ENCODE measurements at regions not wholly inside any gene's neighbourhood (a gene's known extent, or its start where the extent isn't known, plus 50 kb on each side); places are given as distances from the start of the nearest gene placed in this dataset.
"Not testable (repeated sequence)": the region's sequence is repeated elsewhere in the genome, so short reads cannot be mapped to it uniquely, and the experiment has no call there.

DNA sequence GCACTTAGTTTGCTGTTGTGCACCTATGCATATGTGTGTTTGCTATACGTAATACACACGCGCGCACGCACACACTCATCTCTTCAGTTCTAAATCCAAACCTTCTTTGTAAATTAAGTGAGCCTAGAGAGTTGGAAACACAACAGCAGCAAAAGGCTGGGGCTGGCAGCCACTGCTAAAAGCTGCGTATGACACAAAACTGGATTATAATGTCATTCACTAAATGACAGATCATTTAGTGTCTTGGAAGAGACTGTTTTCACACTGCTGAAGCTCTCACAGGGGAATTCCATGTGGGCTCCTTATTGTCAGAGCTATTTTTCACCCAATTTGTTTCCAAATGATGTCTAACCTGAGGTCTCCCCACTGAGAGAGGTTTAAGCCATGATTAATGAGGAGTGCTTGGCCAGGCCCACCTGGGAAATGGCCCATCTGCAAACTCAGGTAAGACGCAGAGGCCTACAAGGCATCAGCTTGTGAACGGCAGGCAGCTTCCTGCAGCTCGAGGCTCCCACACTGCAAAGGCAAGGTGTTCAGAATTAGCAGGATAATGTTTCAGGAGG, 94.2 kb downstream of the OLIG3 start:
- no peak for DNase-seq (ENCODE audit: low read depth)

DNA sequence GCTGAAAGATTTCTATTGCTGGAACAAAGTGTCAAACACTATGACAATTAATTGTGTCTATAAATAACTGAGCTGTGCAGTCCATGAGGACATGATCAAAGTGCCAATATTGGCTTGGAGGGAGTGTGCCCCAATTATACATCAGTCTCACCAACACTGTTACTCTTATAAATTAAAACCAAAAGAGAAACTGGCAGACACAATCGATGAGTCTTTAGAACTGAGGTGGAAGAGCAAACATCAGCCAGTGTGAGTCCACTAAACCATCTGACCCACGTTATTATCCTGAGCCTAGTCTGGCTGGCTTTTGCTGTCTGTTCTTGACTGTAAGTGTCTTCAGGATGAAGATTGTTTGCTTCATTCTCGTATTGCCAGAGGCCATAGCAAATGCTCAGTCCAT, 98.9 kb downstream of the OLIG3 start:
- no peak for DNase-seq (ENCODE audit: low read depth)

GRCh38 chr6:137391061-137391814, 103.0 kb downstream of the OLIG3 start:
- DNase-seq (ENCODE audit: low read depth): no peak

GRCh38 chr6:137390334-137390733, 103.9 kb downstream of the OLIG3 start:
- no peak for DNase-seq (ENCODE audit: low read depth)

- peak; percentile 43 for DNase-seq (ENCODE audit: low read depth)
Observed at GRCh38 chr6:137389150-137389704, 105.0 kb downstream of the OLIG3 start.

DNA sequence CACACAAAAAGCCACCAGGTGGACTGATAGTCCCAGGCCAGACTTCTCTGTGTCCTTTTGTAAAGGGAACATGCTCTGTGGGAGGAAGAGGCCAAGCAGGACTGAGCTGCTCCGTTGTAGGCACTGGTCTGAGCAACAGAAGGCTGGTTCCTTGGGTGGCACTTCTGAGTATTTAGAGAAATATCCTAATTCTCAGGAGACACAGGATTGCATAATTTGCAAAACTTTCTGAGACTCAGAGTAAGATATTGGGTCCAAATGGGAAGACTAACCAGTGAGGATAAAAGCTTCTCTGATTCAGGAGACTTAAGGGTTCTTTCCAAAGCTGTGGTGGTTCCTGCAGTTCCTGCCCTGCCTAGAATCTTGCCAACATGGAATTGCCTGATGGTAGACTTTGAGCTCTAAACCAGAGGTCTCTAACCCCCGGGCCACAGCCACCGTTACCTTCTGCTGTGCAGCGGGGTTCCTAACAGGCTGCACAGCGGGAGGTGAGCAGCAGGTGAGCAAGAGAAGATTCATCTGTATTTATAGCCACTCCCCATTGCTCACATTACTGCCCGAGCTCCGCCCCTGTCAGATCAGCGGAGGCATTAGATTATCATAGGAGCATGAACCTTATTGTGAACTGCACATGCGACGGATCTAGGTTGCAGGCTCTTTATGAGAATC, 107.0 kb downstream of the OLIG3 start:
- DNase-seq (ENCODE audit: low read depth): no peak

DNA sequence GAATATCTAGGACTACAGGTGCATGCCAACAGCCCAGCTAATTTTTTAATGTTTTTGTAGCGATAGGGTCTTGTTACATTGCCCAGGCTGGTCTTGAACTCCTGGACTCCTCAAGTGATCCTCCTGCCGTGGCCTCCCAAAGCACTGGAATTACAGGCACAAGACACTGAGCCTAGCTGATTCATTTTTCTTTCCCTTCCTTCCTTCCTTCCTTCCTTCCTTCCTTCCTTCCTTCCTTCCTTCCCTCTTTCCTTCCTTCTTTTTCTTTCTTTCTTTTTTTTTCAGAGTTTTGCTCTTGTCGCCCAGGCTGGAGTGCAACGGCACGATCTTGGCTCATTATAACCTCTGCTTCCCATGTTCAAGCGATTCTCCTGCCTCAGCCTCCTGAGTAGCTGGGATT, 110.9 kb downstream of the OLIG3 start:
- not testable (repeated sequence) for DNase-seq (ENCODE audit: low read depth)

DNA sequence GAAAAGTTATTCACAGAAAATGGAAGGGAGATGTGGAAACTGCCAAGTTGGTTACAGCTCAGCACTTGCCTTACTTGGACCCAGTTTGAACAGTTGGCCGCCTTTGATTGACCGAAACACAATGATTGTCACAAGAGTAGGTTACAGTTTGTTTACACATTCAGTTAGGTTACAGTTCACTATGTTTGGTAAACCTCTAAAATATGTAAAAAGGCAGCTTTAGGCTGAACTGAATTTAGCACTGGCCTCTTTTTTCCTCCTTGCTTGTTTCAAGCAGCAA, 116.2 kb downstream of the OLIG3 start:
- DNase-seq (ENCODE audit: low read depth): no peak

GRCh38 chr6:137373296-137373695, 120.9 kb downstream of the OLIG3 start:
- no peak for DNase-seq (ENCODE audit: low read depth)

GRCh38 chr6:137372532-137372931, 121.7 kb downstream of the OLIG3 start:
- DNase-seq (ENCODE audit: low read depth): no peak

GRCh38 chr6:137371634-137372016, 122.6 kb downstream of the OLIG3 start:
- no peak for DNase-seq (ENCODE audit: low read depth)

- no peak for DNase-seq (ENCODE audit: low read depth)
Observed at GRCh38 chr6:137370871-137371633, 123.1 kb downstream of the OLIG3 start.

- no peak for DNase-seq (ENCODE audit: low read depth)
Observed at GRCh38 chr6:137369136-137369535, 125.1 kb downstream of the OLIG3 start.

- DNase-seq (ENCODE audit: low read depth): no peak
Observed at GRCh38 chr6:137365707-137366437, 128.3 kb downstream of the OLIG3 start.

DNA sequence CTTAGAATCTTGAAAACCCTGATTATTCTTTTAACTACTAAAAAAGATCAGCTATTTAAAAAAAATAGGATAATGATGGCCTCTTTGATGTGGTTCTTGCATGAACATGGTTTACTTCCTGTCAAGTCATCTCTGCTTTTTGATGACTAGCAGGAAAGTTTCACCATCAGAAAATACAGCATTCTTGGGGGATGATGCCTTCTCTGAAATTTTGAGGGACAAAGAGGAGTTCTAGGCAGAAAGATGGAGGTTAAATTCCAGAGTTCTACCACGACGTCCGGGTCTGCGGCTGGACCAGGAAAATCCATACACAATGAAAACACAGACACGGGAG, 130.4 kb downstream of the OLIG3 start:
- no peak for DNase-seq (ENCODE audit: low read depth)

DNA sequence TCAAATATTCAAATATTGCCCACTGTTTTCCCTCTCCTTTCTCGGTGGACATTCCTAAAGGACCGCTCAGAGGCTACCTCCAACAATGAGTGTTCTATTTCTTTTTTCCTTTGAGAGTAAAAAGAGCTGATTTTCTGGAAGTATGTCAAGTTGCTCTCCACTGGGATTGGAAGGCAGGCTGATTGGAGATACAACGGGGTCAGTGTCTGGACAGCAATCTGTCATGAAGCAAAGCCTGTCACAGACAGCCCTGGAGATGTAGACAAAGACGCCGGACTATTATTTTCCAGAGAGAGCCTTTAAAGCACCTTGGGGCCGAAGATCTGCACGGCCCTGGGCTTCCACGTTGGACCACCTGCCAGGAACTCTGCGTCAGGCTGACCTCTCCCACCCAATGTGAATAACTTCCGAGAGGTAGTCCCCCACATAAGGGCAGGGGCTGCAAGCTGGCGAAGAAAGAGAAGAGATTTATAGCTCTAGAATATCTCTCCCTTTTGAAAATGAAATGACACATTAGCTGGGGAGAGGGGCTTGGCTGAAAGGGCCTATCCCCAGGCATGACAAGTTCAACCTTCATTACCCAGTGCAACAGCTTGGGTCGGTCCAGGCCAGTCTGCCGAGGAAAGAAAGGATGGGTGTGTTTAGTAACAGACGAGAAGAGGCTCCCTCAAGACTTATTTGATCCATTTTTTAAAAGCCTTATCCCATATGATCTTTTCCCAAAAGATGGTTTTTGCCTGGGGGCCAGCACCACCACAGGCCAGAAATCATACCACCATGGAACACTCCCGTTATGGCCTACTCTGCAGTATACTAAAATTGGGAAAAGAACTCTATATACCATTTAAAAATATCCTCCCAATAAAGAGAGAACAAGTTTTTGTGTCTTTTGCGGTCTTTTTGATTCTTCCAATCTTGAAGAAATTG, 131.1 kb downstream of the OLIG3 start:
- no peak for DNase-seq (ENCODE audit: low read depth)

DNA sequence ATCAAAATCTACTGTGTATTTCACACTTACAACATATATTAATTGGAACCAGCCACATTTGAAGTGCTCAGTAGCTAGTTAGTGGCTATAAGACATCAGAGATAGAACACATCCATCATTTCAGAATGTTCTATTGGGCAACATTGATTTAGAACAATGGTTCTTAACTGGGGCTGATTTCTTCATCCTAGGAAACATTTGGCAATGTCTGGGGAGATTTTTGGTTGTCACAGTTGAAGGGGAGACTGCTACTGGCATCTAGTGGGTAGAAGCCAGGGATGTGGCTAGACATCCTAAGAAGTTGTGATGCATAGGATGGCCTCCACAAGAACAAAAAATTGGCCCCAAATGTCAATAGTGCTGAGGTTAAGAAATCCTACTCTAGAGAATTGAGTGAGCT, 132.5 kb downstream of the OLIG3 start:
- no peak for DNase-seq (ENCODE audit: low read depth)

DNA sequence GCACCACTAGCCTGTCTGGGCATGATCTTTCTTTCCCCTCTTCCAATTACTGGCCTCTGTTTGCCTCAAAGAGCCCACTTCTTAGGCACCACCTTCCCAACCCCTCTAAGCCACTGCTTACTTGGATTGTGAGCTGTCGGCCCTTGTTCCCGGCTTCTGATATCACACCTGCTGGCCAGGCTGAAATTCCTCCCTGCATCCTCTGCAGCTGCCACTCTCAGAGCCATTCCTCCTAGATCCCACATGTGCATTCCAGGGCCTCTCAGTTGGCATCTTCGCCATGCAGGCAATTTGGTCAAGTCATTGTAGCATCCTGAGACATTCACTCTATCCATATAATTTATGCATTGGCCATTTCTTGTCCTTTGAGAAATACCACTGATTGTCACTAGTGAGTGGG, 135.9 kb downstream of the OLIG3 start:
- DNase-seq (ENCODE audit: low read depth): no peak

- no peak for DNase-seq (ENCODE audit: low read depth)
Observed at GRCh38 chr6:137357948-137358266, 136.3 kb downstream of the OLIG3 start.

- DNase-seq (ENCODE audit: low read depth): no peak
Observed at GRCh38 chr6:137357263-137357947, 136.8 kb downstream of the OLIG3 start.

All from stimulated activated CD8-positive, alpha-beta memory T cell treated with anti-CD3 and anti-CD28 coated beads, Interleukin-7, amount 100 ng/mL, for 24 hours (primary cell).